Upper lobe of left lung (tissue), 4 donors: ENCODE measurements at regions not wholly inside any gene's neighbourhood (a gene's known extent, or its start where the extent isn't known, plus 50 kb on each side); places are given as distances from the start of the nearest gene placed in this dataset.

Experiments used
- POLR2A ChIP-seq, 4 donors: fragments of 450-650 bp; IDR thresholded peaks; one replicate each; pipeline ENCODE4 v1.5.1; 2016 to 2017; ENCODE audit warnings: antibody characterized with exemption in 4 of 4, mild to moderate bottlenecking in 2 of 4
- TF ChIP-seq, protein P1 (sequence below), 6 experiments: fragments of 450-650 bp in 4 of 6; fragments of 200-600 bp in 2 of 6; sonication (generic) in 2 of 6; IDR thresholded peaks; one replicate each; pipeline ENCODE4 v1.5.1; 2016 to 2019; ENCODE audit warnings: antibody characterized with exemption in 6 of 6

- TF ChIP-seq, protein P1, sequence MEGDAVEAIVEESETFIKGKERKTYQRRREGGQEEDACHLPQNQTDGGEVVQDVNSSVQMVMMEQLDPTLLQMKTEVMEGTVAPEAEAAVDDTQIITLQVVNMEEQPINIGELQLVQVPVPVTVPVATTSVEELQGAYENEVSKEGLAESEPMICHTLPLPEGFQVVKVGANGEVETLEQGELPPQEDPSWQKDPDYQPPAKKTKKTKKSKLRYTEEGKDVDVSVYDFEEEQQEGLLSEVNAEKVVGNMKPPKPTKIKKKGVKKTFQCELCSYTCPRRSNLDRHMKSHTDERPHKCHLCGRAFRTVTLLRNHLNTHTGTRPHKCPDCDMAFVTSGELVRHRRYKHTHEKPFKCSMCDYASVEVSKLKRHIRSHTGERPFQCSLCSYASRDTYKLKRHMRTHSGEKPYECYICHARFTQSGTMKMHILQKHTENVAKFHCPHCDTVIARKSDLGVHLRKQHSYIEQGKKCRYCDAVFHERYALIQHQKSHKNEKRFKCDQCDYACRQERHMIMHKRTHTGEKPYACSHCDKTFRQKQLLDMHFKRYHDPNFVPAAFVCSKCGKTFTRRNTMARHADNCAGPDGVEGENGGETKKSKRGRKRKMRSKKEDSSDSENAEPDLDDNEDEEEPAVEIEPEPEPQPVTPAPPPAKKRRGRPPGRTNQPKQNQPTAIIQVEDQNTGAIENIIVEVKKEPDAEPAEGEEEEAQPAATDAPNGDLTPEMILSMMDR (IDR thresholded peaks at IDR 0.05) = no peak
- no peak for TF ChIP-seq POLR2A (IDR thresholded peaks at IDR 0.05)
Measured at GRCh38 chr7:137110535-137110934, 233.0 kb downstream of the PTN start.
